ENCODE measurements at regions not wholly inside any gene's neighbourhood (a gene's known extent, or its start where the extent isn't known, plus 50 kb on each side); places are given as distances from the start of the nearest gene placed in this dataset. TPM values are rescaled to one million over a fixed set of nuclear protein-coding genes. Genes with fewer than 3 reads are reported as not detected.

DNA sequence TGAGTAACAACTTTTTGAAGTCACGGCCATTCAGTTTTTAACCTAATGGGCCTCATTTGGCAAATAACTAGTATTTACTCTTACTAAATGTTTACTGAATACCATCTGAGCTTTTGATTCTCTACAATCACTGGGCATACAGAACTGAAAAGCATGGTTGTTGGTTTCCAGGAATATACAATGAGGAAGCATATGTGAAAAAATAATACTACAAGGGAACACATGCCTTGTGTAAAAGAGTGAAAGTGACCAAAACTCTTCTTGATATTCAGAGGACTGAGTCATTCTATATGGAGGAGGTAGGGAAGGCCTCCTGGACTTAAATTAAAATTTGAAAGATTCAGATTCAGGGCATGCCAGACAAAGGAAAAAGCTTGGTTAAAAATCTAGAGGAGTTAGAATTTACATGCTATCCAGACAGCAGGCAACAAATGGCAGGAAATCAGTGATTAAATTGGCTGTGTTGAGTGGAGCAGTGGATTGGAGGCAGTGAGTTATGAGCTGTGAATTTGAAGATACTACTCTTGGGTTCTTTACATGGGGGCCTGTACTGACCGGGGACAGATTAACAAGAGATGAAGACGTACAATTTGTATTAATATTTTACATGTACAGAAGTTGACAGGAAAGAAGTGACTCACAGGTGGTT is 53.6 kb upstream of the NRXN1 start:
- ChIA-PET POLR2A (no interaction called here), CTCF (no interaction called here)
- no peaks in the 10 kb centered on the region for H3K27me3 Mint-ChIP-seq
- H3K4me3 Mint-ChIP-seq, result no peak overlapping the region
- DNase-seq (no peak), ATAC-seq (no peak)
- no peak overlapping the region for H3K27ac Mint-ChIP-seq
- H3K4me1 Mint-ChIP-seq, result no peaks in the 10 kb centered on the region
- intact Hi-C loops (cut with DNase I, micrococcal nuclease), result no loop called here
- H3K9me3 Mint-ChIP-seq (ENCODE audit: low read depth), result peaks cover 7% of the 10 kb centered on the region
- H3K36me3 Mint-ChIP-seq (ENCODE audit: low read depth), result no peaks in the 10 kb centered on the region

DNA sequence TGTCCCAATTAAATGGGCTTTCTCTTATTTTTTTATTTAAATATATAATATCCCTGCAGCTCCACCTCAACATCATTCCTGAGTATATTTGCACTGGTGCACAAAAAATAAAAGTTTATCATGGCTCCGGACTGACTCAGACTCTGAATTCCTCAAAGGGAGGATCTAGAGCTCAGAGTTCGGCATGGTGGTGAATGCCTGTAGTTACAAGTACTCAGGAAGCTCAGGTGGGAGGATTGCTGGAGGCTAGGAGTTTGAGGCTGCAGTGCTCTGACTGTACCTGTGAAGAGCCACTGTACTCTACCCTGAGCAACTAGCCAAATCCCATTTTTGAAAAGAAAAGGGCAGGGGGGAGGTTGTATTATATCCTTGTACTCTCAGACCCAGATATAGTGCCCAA is 52.8 kb upstream of the NRXN1 start:
- intact Hi-C loops (cut with DNase I, micrococcal nuclease), result no loop called here
- Mint-ChIP-seq H3K27me3 (no peaks in the 10 kb centered on the region), H3K36me3 (ENCODE audit: low read depth) (no peaks in the 10 kb centered on the region), H3K9me3 (ENCODE audit: low read depth) (peaks cover 7% of the 10 kb centered on the region), H3K4me1 (no peaks in the 10 kb centered on the region), H3K4me3 (no peak overlapping the region), H3K27ac (no peak overlapping the region)
- no peak for ATAC-seq
- no peak for DNase-seq
- ChIA-PET POLR2A (no interaction called here), CTCF (no interaction called here)

Small RNAs in the stretch of these regions (microRNA-seq; reads per million reads assigned to microRNA genes)
- gene MIR4431 (ENCODE audit: borderline replicate concordance), result not detected

Measured in activated CD4-positive, alpha-beta T cell treated with anti-CD3 and anti-CD28 coated beads for 36 hours (primary cell).